IPS-20b (cell line): ENCODE measurements at regions not wholly inside any gene's neighbourhood (a gene's known extent, or its start where the extent isn't known, plus 50 kb on each side); places are given as distances from the start of the nearest gene placed in this dataset.
"Not testable (repeated sequence)": the region's sequence is repeated elsewhere in the genome, so short reads cannot be mapped to it uniquely, and the experiment has no call there.

ENCODE experiments used
- H3K27ac ChIP-seq: one replicate; pipeline ENCODE4 v1.5.1; 2013; ENCODE audit warnings: low read length
- H3K27me3 ChIP-seq: 2 replicates; pipeline ENCODE4 v1.6.1; 2013; ENCODE audit warnings: mild to moderate bottlenecking, low read length, inconsistent platforms; ENCODE audit not compliant: insufficient read depth
- H3K36me3 ChIP-seq: 2 replicates; pipeline ENCODE4 v1.6.1; 2013; ENCODE audit warnings: low read depth, mild to moderate bottlenecking, inconsistent platforms, low read length, moderate library complexity; ENCODE audit not compliant: insufficient read depth
- H3K4me1 ChIP-seq: 2 replicates; pipeline ENCODE4 v1.6.1; 2013; ENCODE audit warnings: mild to moderate bottlenecking, control low read depth, inconsistent platforms, low read length, moderate library complexity; ENCODE audit not compliant: insufficient read depth
- H3K4me3 ChIP-seq: 2 replicates; pipeline ENCODE4 v1.5.1; 2013; ENCODE audit warnings: mild to moderate bottlenecking, low read length, inconsistent platforms
- H3K9ac ChIP-seq: 2 replicates; pipeline ENCODE4 v1.6.1; 2013; ENCODE audit warnings: low read depth, mild to moderate bottlenecking, inconsistent platforms, low read length, moderate library complexity
- H3K9me3 ChIP-seq: 2 replicates; pipeline ENCODE4 v1.6.1; 2013; ENCODE audit warnings: mild to moderate bottlenecking, low read depth, low read length, inconsistent platforms; ENCODE audit not compliant: insufficient read depth

- H3K36me3 ChIP-seq, H3K27me3 ChIP-seq, H3K9me3 ChIP-seq, H3K4me1 ChIP-seq, H3K27ac ChIP-seq, H3K9ac ChIP-seq: not testable (repeated sequence)
- H3K4me3 ChIP-seq: peak overlapping the region; percentile 47; the same call in 1 of the 2 replicates
Measured at GRCh38 chr17:30668360-30669181, 155.9 kb downstream of the CRLF3 start.

GRCh38 chr17:30667657-30668359 is 156.7 kb downstream of the CRLF3 start:
- H3K9me3 ChIP-seq, H3K4me1 ChIP-seq, H3K36me3 ChIP-seq, H3K27me3 ChIP-seq: not testable (repeated sequence)
- Histone ChIP-seq H3K4me3 (peak overlapping the region; percentile 65; the same call in 1 of the 2 replicates), H3K9ac (peak overlapping the region; percentile 75; the same call in 1 of the 2 replicates), H3K27ac (peak overlapping the region; percentile 54)

GRCh38 chr17:30666838-30667656 is 157.4 kb downstream of the CRLF3 start:
- peak overlapping the region; percentile 65 for H3K4me3 ChIP-seq
- not testable (repeated sequence) for H3K27me3 ChIP-seq, H3K9me3 ChIP-seq, H3K36me3 ChIP-seq, H3K4me1 ChIP-seq
- peak overlapping the region; percentile 75; the same call in 1 of the 2 replicates for H3K9ac ChIP-seq
- H3K27ac ChIP-seq: peak overlapping the region; percentile 54

- not testable (repeated sequence) for H3K27ac ChIP-seq, H3K4me1 ChIP-seq, H3K4me3 ChIP-seq, H3K36me3 ChIP-seq, H3K9ac ChIP-seq, H3K27me3 ChIP-seq, H3K9me3 ChIP-seq
Measured at GRCh38 chr17:30663727-30664455, 160.6 kb downstream of the CRLF3 start.

- not testable (repeated sequence) for H3K9me3 ChIP-seq, H3K27ac ChIP-seq, H3K4me1 ChIP-seq, H3K36me3 ChIP-seq, H3K27me3 ChIP-seq, H3K9ac ChIP-seq, H3K4me3 ChIP-seq
Measured at GRCh38 chr17:30657148-30657547, 167.3 kb downstream of the CRLF3 start.

- not testable (repeated sequence) for H3K4me1 ChIP-seq, H3K27ac ChIP-seq, H3K4me3 ChIP-seq, H3K36me3 ChIP-seq, H3K9me3 ChIP-seq, H3K27me3 ChIP-seq, H3K9ac ChIP-seq
Measured at GRCh38 chr17:30653038-30653437, 171.5 kb downstream of the CRLF3 start.

GRCh38 chr17:30650149-30650548 is 172.9 kb downstream of the GOSR1 start:
- H3K4me1 ChIP-seq, H3K4me3 ChIP-seq, H3K27ac ChIP-seq, H3K9me3 ChIP-seq, H3K9ac ChIP-seq, H3K36me3 ChIP-seq, H3K27me3 ChIP-seq: not testable (repeated sequence)

GRCh38 chr17:30648015-30648620 is 170.9 kb downstream of the GOSR1 start:
- H3K4me3 ChIP-seq, H3K9ac ChIP-seq, H3K36me3 ChIP-seq, H3K9me3 ChIP-seq, H3K27ac ChIP-seq, H3K4me1 ChIP-seq, H3K27me3 ChIP-seq: not testable (repeated sequence)

GRCh38 chr17:30645875-30646274 is 168.7 kb downstream of the GOSR1 start:
- H3K9me3 ChIP-seq, H3K4me1 ChIP-seq, H3K36me3 ChIP-seq, H3K27me3 ChIP-seq, H3K9ac ChIP-seq, H3K4me3 ChIP-seq: not testable (repeated sequence)
- H3K27ac ChIP-seq: peak overlapping the region; percentile 36

- not testable (repeated sequence) for H3K27ac ChIP-seq, H3K4me3 ChIP-seq, H3K4me1 ChIP-seq, H3K36me3 ChIP-seq, H3K9ac ChIP-seq, H3K27me3 ChIP-seq, H3K9me3 ChIP-seq
Measured at GRCh38 chr17:30644713-30645112, 167.5 kb downstream of the GOSR1 start.

- not testable (repeated sequence) for H3K27me3 ChIP-seq, H3K9me3 ChIP-seq, H3K27ac ChIP-seq, H3K36me3 ChIP-seq, H3K9ac ChIP-seq, H3K4me3 ChIP-seq, H3K4me1 ChIP-seq
Measured at GRCh38 chr17:30644287-30644686, 167.1 kb downstream of the GOSR1 start.
